ENCODE measurements at regions not wholly inside any gene's neighbourhood (a gene's known extent, or its start where the extent isn't known, plus 50 kb on each side); places are given as distances from the start of the nearest gene placed in this dataset.

DNA sequence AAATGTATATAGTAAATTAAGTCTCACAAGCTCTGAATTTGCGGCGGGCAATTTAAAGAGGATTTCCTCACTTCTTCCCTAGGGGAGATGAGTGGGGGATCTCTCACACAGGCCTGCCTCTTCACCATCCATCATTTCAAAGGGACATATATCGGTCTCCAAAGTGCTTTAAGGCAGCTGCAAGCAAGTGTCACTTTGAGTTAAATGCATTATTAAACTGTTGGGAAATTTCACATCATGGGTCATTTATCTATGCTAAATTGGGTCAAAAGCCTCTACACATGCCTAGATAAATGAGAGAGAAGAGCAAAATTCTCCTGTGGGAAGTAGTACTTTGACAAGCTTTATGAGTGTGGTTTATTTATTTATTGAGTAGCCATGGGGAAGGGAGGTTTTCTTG, 1106.1 kb upstream of the GOT2 start:
- no peaks in the 10 kb centered on the region for H3K9me2 ChIP-seq
- 38% methylated on average over 3 of the region's 3 CpGs for WGBS (ENCODE audit: low lambda C conversion rate)
- H3K79me2 ChIP-seq (ENCODE audit: insufficient read depth) = no peaks in the 10 kb centered on the region
- no peaks in the 10 kb centered on the region for H3K36me3 ChIP-seq (replicated peaks in 1 of 2; ENCODE audit: control insufficient read depth in 1 of 2, insufficient read depth in 2 of 2, low read length in 1 of 2)
- H3K27me3 ChIP-seq (ENCODE audit: insufficient read depth) = no peaks in the 10 kb centered on the region
- POLR2A ChIA-PET = no interaction called here
- H3K27ac ChIP-seq (ENCODE audit: low read depth in 2 of 2, low read length in 1 of 2) = no peak overlapping the region
- H2AFZ ChIP-seq (ENCODE audit: low read depth) = no peak overlapping the region
- no peaks in the 10 kb centered on the region for H3F3A ChIP-seq (replicated peaks; ENCODE audit: insufficient read depth)
- H3K4me1 ChIP-seq (ENCODE audit: control insufficient read depth in 1 of 2, insufficient read depth in 2 of 2, low read depth in 1 of 2, low read length in 1 of 2) = no peaks in the 10 kb centered on the region
- no peaks in the 10 kb centered on the region for H3K9me3 ChIP-seq
- H3K4me3 ChIP-seq (ENCODE audit: low read depth in 2 of 2, low read length in 1 of 2) = no peak overlapping the region
- DNase-seq = no peak
- TF ChIP-seq YY1 (IDR thresholded peaks at IDR 0.05; ENCODE audit: low read depth) = no peak
- no peak for TF ChIP-seq POLR2AphosphoS5 (IDR thresholded peaks at IDR 0.05; ENCODE audit: low read depth, low read length)
- TF ChIP-seq, protein P1, sequence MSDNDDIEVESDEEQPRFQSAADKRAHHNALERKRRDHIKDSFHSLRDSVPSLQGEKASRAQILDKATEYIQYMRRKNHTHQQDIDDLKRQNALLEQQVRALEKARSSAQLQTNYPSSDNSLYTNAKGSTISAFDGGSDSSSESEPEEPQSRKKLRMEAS (IDR thresholded peaks at IDR 0.05; ENCODE audit: low read depth) = no peak
- TF ChIP-seq, protein P2, sequence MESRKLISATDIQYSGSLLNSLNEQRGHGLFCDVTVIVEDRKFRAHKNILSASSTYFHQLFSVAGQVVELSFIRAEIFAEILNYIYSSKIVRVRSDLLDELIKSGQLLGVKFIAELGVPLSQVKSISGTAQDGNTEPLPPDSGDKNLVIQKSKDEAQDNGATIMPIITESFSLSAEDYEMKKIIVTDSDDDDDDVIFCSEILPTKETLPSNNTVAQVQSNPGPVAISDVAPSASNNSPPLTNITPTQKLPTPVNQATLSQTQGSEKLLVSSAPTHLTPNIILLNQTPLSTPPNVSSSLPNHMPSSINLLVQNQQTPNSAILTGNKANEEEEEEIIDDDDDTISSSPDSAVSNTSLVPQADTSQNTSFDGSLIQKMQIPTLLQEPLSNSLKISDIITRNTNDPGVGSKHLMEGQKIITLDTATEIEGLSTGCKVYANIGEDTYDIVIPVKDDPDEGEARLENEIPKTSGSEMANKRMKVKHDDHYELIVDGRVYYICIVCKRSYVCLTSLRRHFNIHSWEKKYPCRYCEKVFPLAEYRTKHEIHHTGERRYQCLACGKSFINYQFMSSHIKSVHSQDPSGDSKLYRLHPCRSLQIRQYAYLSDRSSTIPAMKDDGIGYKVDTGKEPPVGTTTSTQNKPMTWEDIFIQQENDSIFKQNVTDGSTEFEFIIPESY (IDR thresholded peaks at IDR 0.05; ENCODE audit: borderline replicate concordance, low read depth) = no peak
- TF ChIP-seq RAD21 (IDR thresholded peaks at IDR 0.05; ENCODE audit: low read length) = no peak
- TF ChIP-seq EZH2phosphoT487 (IDR thresholded peaks at IDR 0.05; ENCODE audit: borderline replicate concordance, low read depth) = no peak
- TF ChIP-seq, protein P3, sequence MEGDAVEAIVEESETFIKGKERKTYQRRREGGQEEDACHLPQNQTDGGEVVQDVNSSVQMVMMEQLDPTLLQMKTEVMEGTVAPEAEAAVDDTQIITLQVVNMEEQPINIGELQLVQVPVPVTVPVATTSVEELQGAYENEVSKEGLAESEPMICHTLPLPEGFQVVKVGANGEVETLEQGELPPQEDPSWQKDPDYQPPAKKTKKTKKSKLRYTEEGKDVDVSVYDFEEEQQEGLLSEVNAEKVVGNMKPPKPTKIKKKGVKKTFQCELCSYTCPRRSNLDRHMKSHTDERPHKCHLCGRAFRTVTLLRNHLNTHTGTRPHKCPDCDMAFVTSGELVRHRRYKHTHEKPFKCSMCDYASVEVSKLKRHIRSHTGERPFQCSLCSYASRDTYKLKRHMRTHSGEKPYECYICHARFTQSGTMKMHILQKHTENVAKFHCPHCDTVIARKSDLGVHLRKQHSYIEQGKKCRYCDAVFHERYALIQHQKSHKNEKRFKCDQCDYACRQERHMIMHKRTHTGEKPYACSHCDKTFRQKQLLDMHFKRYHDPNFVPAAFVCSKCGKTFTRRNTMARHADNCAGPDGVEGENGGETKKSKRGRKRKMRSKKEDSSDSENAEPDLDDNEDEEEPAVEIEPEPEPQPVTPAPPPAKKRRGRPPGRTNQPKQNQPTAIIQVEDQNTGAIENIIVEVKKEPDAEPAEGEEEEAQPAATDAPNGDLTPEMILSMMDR (IDR thresholded peaks at IDR 0.05) = no peak
- TF ChIP-seq, protein P4, sequence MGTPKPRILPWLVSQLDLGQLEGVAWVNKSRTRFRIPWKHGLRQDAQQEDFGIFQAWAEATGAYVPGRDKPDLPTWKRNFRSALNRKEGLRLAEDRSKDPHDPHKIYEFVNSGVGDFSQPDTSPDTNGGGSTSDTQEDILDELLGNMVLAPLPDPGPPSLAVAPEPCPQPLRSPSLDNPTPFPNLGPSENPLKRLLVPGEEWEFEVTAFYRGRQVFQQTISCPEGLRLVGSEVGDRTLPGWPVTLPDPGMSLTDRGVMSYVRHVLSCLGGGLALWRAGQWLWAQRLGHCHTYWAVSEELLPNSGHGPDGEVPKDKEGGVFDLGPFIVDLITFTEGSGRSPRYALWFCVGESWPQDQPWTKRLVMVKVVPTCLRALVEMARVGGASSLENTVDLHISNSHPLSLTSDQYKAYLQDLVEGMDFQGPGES (IDR thresholded peaks at IDR 0.05; ENCODE audit: low read depth, low read length) = no peak
- TF ChIP-seq, protein P5, sequence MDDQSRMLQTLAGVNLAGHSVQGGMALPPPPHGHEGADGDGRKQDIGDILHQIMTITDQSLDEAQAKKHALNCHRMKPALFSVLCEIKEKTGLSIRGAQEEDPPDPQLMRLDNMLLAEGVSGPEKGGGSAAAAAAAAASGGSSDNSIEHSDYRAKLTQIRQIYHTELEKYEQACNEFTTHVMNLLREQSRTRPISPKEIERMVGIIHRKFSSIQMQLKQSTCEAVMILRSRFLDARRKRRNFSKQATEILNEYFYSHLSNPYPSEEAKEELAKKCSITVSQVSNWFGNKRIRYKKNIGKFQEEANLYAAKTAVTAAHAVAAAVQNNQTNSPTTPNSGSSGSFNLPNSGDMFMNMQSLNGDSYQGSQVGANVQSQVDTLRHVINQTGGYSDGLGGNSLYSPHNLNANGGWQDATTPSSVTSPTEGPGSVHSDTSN (IDR thresholded peaks at IDR 0.05) = no peak
- no peak for TF ChIP-seq GATA2 (CRISPR knock-in tag; IDR thresholded peaks at IDR 0.05)
- TF ChIP-seq, protein P6, sequence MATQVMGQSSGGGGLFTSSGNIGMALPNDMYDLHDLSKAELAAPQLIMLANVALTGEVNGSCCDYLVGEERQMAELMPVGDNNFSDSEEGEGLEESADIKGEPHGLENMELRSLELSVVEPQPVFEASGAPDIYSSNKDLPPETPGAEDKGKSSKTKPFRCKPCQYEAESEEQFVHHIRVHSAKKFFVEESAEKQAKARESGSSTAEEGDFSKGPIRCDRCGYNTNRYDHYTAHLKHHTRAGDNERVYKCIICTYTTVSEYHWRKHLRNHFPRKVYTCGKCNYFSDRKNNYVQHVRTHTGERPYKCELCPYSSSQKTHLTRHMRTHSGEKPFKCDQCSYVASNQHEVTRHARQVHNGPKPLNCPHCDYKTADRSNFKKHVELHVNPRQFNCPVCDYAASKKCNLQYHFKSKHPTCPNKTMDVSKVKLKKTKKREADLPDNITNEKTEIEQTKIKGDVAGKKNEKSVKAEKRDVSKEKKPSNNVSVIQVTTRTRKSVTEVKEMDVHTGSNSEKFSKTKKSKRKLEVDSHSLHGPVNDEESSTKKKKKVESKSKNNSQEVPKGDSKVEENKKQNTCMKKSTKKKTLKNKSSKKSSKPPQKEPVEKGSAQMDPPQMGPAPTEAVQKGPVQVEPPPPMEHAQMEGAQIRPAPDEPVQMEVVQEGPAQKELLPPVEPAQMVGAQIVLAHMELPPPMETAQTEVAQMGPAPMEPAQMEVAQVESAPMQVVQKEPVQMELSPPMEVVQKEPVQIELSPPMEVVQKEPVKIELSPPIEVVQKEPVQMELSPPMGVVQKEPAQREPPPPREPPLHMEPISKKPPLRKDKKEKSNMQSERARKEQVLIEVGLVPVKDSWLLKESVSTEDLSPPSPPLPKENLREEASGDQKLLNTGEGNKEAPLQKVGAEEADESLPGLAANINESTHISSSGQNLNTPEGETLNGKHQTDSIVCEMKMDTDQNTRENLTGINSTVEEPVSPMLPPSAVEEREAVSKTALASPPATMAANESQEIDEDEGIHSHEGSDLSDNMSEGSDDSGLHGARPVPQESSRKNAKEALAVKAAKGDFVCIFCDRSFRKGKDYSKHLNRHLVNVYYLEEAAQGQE (IDR thresholded peaks at IDR 0.05; ENCODE audit: low read depth, low read length) = no peak
- TF ChIP-seq JUND (IDR thresholded peaks at IDR 0.05) = no peak
- TF ChIP-seq SIN3A (IDR thresholded peaks at IDR 0.05; ENCODE audit: borderline replicate concordance, low read depth, low read length) = no peak
- TF ChIP-seq MXI1 (IDR thresholded peaks at IDR 0.05; ENCODE audit: low read depth, low read length) = no peak
- no peak overlapping the region for H3K9ac ChIP-seq
- no peak overlapping the region for H3K4me2 ChIP-seq
- H4K20me1 ChIP-seq (ENCODE audit: insufficient read depth) = no peaks in the 10 kb centered on the region
- CTCF ChIA-PET = no interaction called here

Measured in SK-N-SH (cell line).